GM12878 (cell line): ENCODE measurements at regions not wholly inside any gene's neighbourhood (a gene's known extent, or its start where the extent isn't known, plus 50 kb on each side); places are given as distances from the start of the nearest gene placed in this dataset.

Experiments
- ATAC-seq: fragments of 200-7000 bp; cut with Tn5 transposase; 3 replicates; pipeline ENCODE4 v1.9.1; 2020; ENCODE audit warnings: mild to moderate bottlenecking, moderate library complexity
- BruUV-seq: library from RNA; stranded (reverse); fragments of 400-500 nt; replicated peaks from 2 replicates; lab custom pipeline; 2021; lab: Mats Ljungman, UMichigan
- CTCF ChIA-PET: fragments of 300-600 bp; sonication (Branson Sonifier 250); formaldehyde crosslinking; extraction: SDS; loops from one replicate; lab custom pipeline; 2021; ENCODE audit warnings: inconsistent platforms; lab: Yijun Ruan, JAX
- POLR2A ChIA-PET: fragments of 350-600 bp; formaldehyde crosslinking; extraction: SDS; loops from one replicate; lab custom pipeline; 2021; ENCODE audit warnings: inconsistent platforms; lab: Charles Lee
- RAD21 ChIA-PET: fragments of 300-600 bp; sonication (Branson Sonifier 250); formaldehyde crosslinking; loops from one replicate; lab custom pipeline; 2023; ENCODE audit warnings: antibody characterized with exemption; ENCODE audit not compliant: unreplicated experiment; lab: Charles Lee
- SMC1A ChIA-PET: fragments of 300-600 bp; sonication (Branson Sonifier 250); formaldehyde crosslinking; loops from one replicate; lab custom pipeline; 2023; ENCODE audit not compliant: unreplicated experiment, uncharacterized antibody; lab: Charles Lee
- DNase-seq: peaks from one replicate; pipeline ENCODE4 v3.0.0-alpha.2; 2011; ENCODE audit warnings: low read depth, low spot score
- FAIRE-seq: peaks from 3 replicates; lab custom pipeline; 2011; peaks lifted over from hg19 to GRCh38; lab: Jason Lieb, UNC
- H2AFZ ChIP-seq: 2 replicates; pipeline ENCODE4 v1.6.0; 2011; ENCODE audit warnings: low read depth, low read length, control low read depth; ENCODE audit not compliant: control insufficient read depth
- H3K27ac ChIP-seq: 2 replicates; pipeline ENCODE4 v1.5.1; 2011; ENCODE audit warnings: control low read depth; ENCODE audit not compliant: control insufficient read depth, insufficient read depth
- H3K27me3 ChIP-seq, 2 experiments: replicated peaks in 1 of 2; 2 replicates each; pipeline versions ENCODE4 v1.6.0 to v1.6.1; 2011; ENCODE audit warnings: low read length in 1 of 2; ENCODE audit not compliant: control insufficient read depth in 2 of 2, insufficient read depth in 2 of 2
- H3K36me3 ChIP-seq, 2 experiments: 2 replicates each; pipeline ENCODE4 v1.5.1; 2011; ENCODE audit warnings: low read length in 1 of 2; ENCODE audit not compliant: control insufficient read depth in 2 of 2, insufficient read depth in 2 of 2
- H3K4me1 ChIP-seq: 2 replicates; pipeline ENCODE4 v1.6.1; 2011; ENCODE audit warnings: mild to moderate bottlenecking, low read length, moderate library complexity, mixed read lengths; ENCODE audit not compliant: control insufficient read depth, insufficient read depth
- H3K4me2 ChIP-seq: 2 replicates; pipeline ENCODE4 v1.6.0; 2011; ENCODE audit warnings: control low read depth; ENCODE audit not compliant: control insufficient read depth, insufficient read depth
- H3K4me3 ChIP-seq: fragments of 200-600 bp; sonication (generic); 2 replicates; pipeline ENCODE4 v1.5.1; 2016
- H3K79me2 ChIP-seq: 2 replicates; pipeline ENCODE4 v1.6.0; 2011; ENCODE audit warnings: low read length; ENCODE audit not compliant: control insufficient read depth, insufficient read depth
- H3K9ac ChIP-seq: 2 replicates; pipeline ENCODE4 v1.8.0; 2011; ENCODE audit warnings: low read length, control low read depth, mixed read lengths; ENCODE audit not compliant: control insufficient read depth, insufficient read depth
- H3K9me3 ChIP-seq: replicated peaks from 3 replicates; pipeline ENCODE4 v1.5.1; 2011; ENCODE audit warnings: mild to moderate bottlenecking, low read length; ENCODE audit not compliant: control insufficient read depth, insufficient read depth
- H4K20me1 ChIP-seq: 2 replicates; pipeline ENCODE4 v1.6.0; 2011; ENCODE audit not compliant: control insufficient read depth, insufficient read depth
- CEBPZ ChIP-seq: fragments of 150-350 bp; IDR thresholded peaks from 2 replicates; pipeline ENCODE4 v1.6.1; 2016; ENCODE audit warnings: low read depth, low read length
- CREB1 ChIP-seq: IDR thresholded peaks from 2 replicates; pipeline ENCODE4 v1.6.1; 2012; ENCODE audit warnings: low read depth, mild to moderate bottlenecking, inconsistent platforms
- IKZF2 ChIP-seq, 2 experiments: fragments of 450-650 bp; IDR thresholded peaks; 2 replicates each; pipeline ENCODE4 v1.6.1; 2017; ENCODE audit warnings: mild to moderate bottlenecking in 2 of 2, moderate library complexity in 2 of 2
- MAX ChIP-seq: IDR thresholded peaks from 2 replicates; pipeline ENCODE4 v1.6.1; 2012; ENCODE audit warnings: low read depth, low read length, improper control_type of control experiment
- NR2C1 ChIP-seq: fragments of 450-650 bp; IDR thresholded peaks from 2 replicates; pipeline ENCODE4 v1.6.1; 2017; ENCODE audit warnings: antibody characterized with exemption, mild to moderate bottlenecking, moderate library complexity
- NR2F1 ChIP-seq: fragments of 450-650 bp; conservative IDR thresholded peaks from 2 replicates; pipeline ENCODE4 v1.6.1; 2017; ENCODE audit warnings: mild to moderate bottlenecking
- PAX5 ChIP-seq: IDR thresholded peaks from 2 replicates; pipeline ENCODE4 v1.6.1; 2011; ENCODE audit warnings: low read depth, low read length, borderline replicate concordance
- POLR2AphosphoS2 ChIP-seq: IDR thresholded peaks from 2 replicates; pipeline ENCODE4 v1.6.1; 2011; ENCODE audit warnings: low read depth, mild to moderate bottlenecking, low read length, improper control_type of control experiment, moderate library complexity
- SMARCA5 ChIP-seq: fragments of 450-650 bp; IDR thresholded peaks from 2 replicates; pipeline ENCODE4 v1.6.1; 2017; ENCODE audit warnings: mild to moderate bottlenecking
- TARDBP ChIP-seq: IDR thresholded peaks from 2 replicates; pipeline ENCODE4 v1.6.1; 2016; ENCODE audit warnings: borderline replicate concordance
- USF2 ChIP-seq: IDR thresholded peaks from 2 replicates; pipeline ENCODE4 v1.6.1; 2011; ENCODE audit warnings: low read depth, low read length, improper control_type of control experiment, borderline replicate concordance
- ZBTB33 ChIP-seq: fragments of 450-650 bp; IDR thresholded peaks from 2 replicates; pipeline ENCODE4 v1.6.1; 2017; ENCODE audit warnings: mild to moderate bottlenecking
- ZNF24 ChIP-seq: fragments of 450-650 bp; IDR thresholded peaks from 2 replicates; pipeline ENCODE4 v1.6.1; 2017; ENCODE audit warnings: antibody characterized with exemption, mild to moderate bottlenecking
- ZNF622 ChIP-seq: fragments of 450-650 bp; IDR thresholded peaks from 2 replicates; pipeline ENCODE4 v1.6.1; 2017; ENCODE audit warnings: mild to moderate bottlenecking, inconsistent platforms
- ZSCAN29 ChIP-seq: fragments of 450-650 bp; IDR thresholded peaks from 2 replicates; pipeline ENCODE4 v1.6.1; 2017; ENCODE audit warnings: mild to moderate bottlenecking, moderate library complexity
- WGBS: methylation state at CpG from one replicate; pipeline ENCODE4 v1.1.6; 2016; ENCODE audit warnings: low lambda C conversion rate; ENCODE audit not compliant: insufficient replicate concordance, insufficient coverage; ENCODE audit errors: missing lambda C conversion rate; 5-methylcytosine and 5-hydroxymethylcytosine counted together
- in situ Hi-C: fragments of 300-500 bp; cut with MboI; formaldehyde crosslinking; loops from 9 replicates; pipeline ENCODE4 v1.14.3; 2018; ENCODE audit warnings: mixed read lengths
- intact Hi-C: fragments of 100-400 bp; cut with micrococcal nuclease; formaldehyde crosslinking; loops from one replicate; pipeline ENCODE4 v1.14.2; 2022; ENCODE audit not compliant: unreplicated experiment

- TF ChIP-seq USF2 (no peak), NR2F1 (no peak), TARDBP (no peak), CREB1 (no peak), POLR2AphosphoS2 (no peak), IKZF2 (IDR thresholded peaks at IDR 0.05) (no peak), ZNF24 (no peak), NR2C1 (no peak)
Observed at GRCh38 chr15:25946241-25946805, 83.2 kb upstream of the ATP10A start (continued).

GRCh38 chr15:25944386-25944785, 81.3 kb upstream of the ATP10A start:
- H3K9ac ChIP-seq, result no peak overlapping the region
- H4K20me1 ChIP-seq, result no peaks in the 10 kb centered on the region
- H3K36me3 ChIP-seq, result no peaks in the 10 kb centered on the region
- H3K27ac ChIP-seq, result no peak overlapping the region
- intact Hi-C loops (no loop called here), in situ Hi-C loops (loop anchor here (10.0 to 25.0 kb wide), 6 partner anchors 60 to 857 kb away; no protein-coding TSS in a partner anchor)
- SMC1A ChIA-PET, result no interaction called here
- no peaks in the 10 kb centered on the region for H3K27me3 ChIP-seq
- FAIRE-seq (no peak), ATAC-seq (no peak), DNase-seq (no peak)
- no TSS peak for BruUV-seq
- POLR2A ChIA-PET, result no interaction called here
- RAD21 ChIA-PET, result no interaction called here
- H3K79me2 ChIP-seq, result no peaks in the 10 kb centered on the region
- no peaks in the 10 kb centered on the region for H3K4me1 ChIP-seq
- CTCF ChIA-PET, result no interaction called here
- no peak overlapping the region for H3K4me3 ChIP-seq
- no peak overlapping the region for H3K4me2 ChIP-seq
- no peak overlapping the region for H2AFZ ChIP-seq
- WGBS, result 54% methylated on average over 17 of the region's 17 CpGs
- peaks cover 2% of the 10 kb centered on the region; the same call in 1 of the 3 replicates for H3K9me3 ChIP-seq
- TF ChIP-seq PAX5 (no peak), USF2 (no peak), SMARCA5 (no peak), ZSCAN29 (no peak), ZNF622 (no peak), MAX (no peak), NR2F1 (no peak), CEBPZ (no peak), ZBTB33 (no peak), IKZF2 (IDR thresholded peaks at IDR 0.05) (no peak), CREB1 (no peak)
